Endothelial cell of umbilical vein (primary cell): ENCODE measurements at regions not wholly inside any gene's neighbourhood (a gene's known extent, or its start where the extent isn't known, plus 50 kb on each side); places are given as distances from the start of the nearest gene placed in this dataset.
"Not testable (repeated sequence)": the region's sequence is repeated elsewhere in the genome, so short reads cannot be mapped to it uniquely, and the experiment has no call there.

Experiments
- EZH2 ChIP-seq: IDR thresholded peaks from 2 replicates; pipeline ENCODE4 v1.6.1; 2012; ENCODE audit warnings: borderline replicate concordance, low read depth, mild to moderate bottlenecking, moderate library complexity, low read length, inconsistent platforms; ENCODE audit not compliant: severe bottlenecking
- FOS ChIP-seq: IDR thresholded peaks from 2 replicates; pipeline ENCODE4 v1.6.1; 2011; ENCODE audit warnings: mild to moderate bottlenecking, low read length, moderate library complexity, borderline replicate concordance; ENCODE audit not compliant: insufficient read depth
- MAX ChIP-seq: IDR thresholded peaks from 2 replicates; pipeline ENCODE4 v1.6.1; 2011; ENCODE audit not compliant: insufficient read depth, insufficient read length
- MYC ChIP-seq: IDR thresholded peaks from one replicate; pipeline ENCODE4 v1.6.1; 2011; ENCODE audit warnings: mild to moderate bottlenecking, low read depth, low read length
- POLR2A ChIP-seq: IDR thresholded peaks from 2 replicates; pipeline ENCODE4 v1.6.1; 2012; ENCODE audit warnings: low read depth, mild to moderate bottlenecking, control low read depth, low read length
- POLR2AphosphoS5 ChIP-seq: IDR thresholded peaks from 2 replicates; pipeline ENCODE4 v1.6.1; 2012; ENCODE audit warnings: low read depth, mild to moderate bottlenecking, control low read depth, low read length, moderate library complexity; ENCODE audit not compliant: insufficient read depth
- TF ChIP-seq, protein P1 (sequence below), 2 donors: IDR thresholded peaks; 1 replicate in 1 of 2; 2 replicates in 1 of 2; pipeline ENCODE4 v1.5.1; 2011; ENCODE audit warnings: low read length in 2 of 2, mild to moderate bottlenecking in 2 of 2, moderate library complexity in 2 of 2, control low read depth in 1 of 2, inconsistent platforms in 1 of 2, low read depth in 1 of 2; ENCODE audit not compliant: insufficient read depth in 1 of 2; ENCODE audit errors: extremely low read depth in 1 of 2

DNA sequence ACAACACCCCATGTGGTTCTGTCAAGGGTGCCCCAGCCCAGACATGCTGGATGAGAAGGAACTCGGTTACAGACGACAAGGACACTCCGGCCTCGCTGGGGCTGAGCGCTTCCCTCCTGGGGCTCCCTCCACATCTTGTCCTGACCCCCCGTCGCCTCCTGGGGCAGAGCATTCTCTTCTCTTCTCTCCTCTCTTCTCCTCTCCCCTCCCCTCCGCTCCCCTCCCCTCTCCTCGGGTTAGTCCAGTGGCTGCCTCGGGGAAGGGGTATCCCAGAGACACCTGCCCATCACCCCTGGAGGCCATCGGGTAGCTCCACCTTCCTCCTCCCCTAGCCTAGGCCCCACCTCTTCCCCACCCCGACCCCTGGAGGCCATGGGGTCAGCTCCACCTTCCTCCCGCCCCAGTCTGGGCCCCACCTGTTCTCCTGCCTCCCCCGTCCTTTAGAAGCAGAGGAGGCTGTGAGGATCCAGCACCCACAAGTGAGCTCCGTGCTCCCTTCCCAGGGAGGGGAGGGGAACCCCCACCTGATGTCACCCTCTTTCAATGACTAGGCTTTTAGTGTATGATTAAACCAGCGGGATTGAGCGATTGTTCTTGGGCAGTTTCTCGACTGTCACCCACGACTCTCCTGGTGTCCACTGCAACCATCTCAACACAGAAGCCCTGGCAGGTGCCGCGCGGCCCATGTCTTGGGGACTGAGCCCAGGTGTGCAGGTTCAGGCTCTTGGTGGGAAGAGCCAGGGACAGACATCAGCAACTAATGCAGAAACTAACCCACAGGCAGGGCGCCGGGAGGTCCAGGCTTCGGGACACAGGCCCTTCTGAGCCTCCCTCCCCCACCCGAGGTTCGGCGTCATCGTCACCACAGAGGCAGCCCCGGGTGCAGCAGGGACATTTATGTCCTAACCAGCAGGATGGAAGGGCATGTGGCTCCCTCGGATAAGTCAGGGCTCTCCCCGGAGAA is 330.4 kb downstream of the ADGRD1 start:
- TF ChIP-seq, protein P1, sequence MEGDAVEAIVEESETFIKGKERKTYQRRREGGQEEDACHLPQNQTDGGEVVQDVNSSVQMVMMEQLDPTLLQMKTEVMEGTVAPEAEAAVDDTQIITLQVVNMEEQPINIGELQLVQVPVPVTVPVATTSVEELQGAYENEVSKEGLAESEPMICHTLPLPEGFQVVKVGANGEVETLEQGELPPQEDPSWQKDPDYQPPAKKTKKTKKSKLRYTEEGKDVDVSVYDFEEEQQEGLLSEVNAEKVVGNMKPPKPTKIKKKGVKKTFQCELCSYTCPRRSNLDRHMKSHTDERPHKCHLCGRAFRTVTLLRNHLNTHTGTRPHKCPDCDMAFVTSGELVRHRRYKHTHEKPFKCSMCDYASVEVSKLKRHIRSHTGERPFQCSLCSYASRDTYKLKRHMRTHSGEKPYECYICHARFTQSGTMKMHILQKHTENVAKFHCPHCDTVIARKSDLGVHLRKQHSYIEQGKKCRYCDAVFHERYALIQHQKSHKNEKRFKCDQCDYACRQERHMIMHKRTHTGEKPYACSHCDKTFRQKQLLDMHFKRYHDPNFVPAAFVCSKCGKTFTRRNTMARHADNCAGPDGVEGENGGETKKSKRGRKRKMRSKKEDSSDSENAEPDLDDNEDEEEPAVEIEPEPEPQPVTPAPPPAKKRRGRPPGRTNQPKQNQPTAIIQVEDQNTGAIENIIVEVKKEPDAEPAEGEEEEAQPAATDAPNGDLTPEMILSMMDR (IDR thresholded peaks at IDR 0.05; ENCODE audit: extremely low read depth in 1 of 2, insufficient read depth in 1 of 2, low read depth in 1 of 2, low read length in 2 of 2): not testable (repeated sequence)
- not testable (repeated sequence) for TF ChIP-seq POLR2A, EZH2, POLR2AphosphoS5, MYC, MAX, FOS
